ENCODE measurements at regions not wholly inside any gene's neighbourhood (a gene's known extent, or its start where the extent isn't known, plus 50 kb on each side); places are given as distances from the start of the nearest gene placed in this dataset.

DNA sequence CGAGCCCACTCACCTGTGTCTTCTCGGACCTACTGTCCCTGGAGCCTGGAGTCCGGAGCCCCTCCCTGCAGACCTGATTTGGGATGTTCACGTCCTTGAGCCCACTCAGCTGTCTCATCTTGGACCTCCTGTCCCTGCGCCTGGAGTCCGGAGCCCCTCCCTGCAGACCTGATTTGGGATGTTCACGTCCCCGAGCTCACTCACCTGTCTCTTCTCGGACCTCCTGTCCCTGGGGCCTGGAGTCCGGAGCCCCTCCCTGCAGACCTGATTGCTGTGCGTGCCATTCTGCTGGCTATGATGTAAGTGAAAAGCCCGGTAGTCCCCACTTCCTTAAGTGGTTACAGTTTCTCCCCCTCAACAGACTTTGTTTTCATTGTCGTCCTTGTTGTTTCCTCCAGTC, 867.1 kb downstream of the BRD1 start:
- no peak for DNase-seq (ENCODE audit: low read depth)

DNA sequence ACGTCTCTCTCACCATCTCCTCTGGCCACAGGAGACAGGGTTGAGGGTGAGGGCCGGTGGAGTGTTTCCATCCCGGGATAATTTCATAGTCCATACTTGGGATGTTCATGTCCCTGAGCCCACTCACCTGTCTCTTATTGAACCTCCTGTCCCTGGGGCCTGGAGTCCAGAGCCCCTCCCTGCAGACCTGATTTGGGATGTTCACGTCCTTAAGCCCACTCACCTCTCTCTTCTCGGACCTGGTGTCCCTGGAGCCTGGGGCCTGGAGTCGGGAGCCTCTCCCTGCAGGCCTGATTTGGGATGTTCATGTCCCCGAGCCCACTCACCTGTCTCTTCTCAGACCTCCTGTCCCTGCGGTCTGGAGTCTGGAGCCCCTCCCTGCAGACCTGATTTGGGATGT, 868.2 kb downstream of the BRD1 start:
- no peak for DNase-seq (ENCODE audit: low read depth)

- no peak for DNase-seq (ENCODE audit: low read depth)
Observed at GRCh38 chr22:48957987-48958321, 869.7 kb downstream of the BRD1 start.

DNA sequence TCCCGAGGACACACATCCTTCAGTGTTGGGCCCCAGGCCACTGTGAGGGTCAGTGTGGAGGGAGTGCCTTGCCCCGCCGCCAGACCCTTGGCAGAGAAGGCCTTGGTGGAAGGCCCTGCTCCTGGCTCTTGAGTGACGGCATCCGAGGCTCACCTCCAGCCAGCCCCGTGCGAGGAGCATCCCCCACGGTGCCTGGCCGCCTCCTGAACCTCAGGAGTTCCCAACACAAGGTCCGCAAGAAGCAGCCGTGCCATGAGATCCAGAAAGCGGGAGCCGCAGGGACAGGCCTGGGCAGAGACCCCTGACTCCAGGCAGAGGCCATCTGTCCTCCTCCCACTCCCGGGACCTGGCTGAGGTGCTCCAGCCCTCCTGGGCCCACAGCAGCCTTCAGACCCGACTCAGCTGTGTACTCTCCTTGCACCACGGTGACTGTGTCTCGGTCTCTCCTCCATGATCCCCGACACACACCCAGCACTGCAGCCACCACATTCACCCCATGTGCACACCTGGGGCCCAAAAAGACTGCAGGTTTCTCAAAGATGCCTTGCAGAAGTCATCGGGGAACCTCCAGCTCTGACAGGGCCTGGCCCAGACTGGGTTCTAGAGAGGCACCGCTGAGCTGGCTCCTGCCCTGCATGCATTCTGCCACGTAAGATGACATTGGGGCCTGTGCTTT, 870.2 kb downstream of the BRD1 start:
- DNase-seq (ENCODE audit: low read depth) = no peak

DNA sequence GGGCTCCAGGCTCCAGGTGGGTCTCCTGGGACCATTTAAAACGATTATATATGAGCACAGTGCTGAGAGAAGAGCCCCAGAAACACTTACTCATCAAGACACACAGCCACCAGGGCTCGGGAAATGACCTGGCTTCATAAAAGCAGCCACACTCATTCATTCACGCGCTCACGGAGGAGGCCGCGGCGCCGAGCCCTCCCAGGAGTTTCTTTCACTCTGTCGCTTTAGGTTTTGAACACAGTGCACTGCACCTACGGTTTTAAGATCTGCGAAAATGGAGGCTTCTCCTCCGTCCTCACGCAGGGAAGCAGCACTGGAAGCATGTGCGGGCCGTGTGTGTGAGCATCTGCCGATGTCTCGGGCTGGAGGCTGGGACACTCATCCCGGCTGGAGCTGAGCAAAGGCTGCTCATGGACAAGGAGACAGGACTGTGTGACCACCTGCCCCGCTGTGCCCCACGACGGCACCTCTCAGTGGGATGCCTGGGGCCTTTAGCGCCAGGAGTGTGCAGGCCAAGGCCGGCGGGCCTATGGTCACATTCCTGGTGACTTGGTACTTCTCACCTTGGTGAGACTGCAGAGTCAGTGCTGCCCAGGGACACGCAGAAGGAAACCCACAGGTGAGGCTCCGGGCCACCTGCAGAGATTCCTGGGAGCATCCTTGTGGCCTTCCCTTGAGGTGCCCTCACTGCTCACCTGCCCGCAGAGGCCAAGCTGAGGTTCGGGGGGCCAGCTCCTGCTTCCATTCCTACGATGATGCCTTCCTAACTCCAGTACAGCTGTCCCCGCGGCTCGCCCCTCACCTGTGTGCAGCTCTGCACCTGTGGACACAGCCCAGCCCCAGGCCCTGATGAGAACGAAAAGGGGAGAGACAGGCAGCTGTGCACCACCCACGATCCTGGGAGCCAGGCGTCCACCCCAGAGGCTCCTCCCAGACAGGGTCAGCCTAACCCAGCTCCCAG, 872.0 kb downstream of the BRD1 start:
- DNase-seq (ENCODE audit: low read depth) = peak; percentile 48

- DNase-seq (ENCODE audit: low read depth) = peak; percentile 74
Observed at GRCh38 chr22:48954781-48955311, 872.8 kb downstream of the BRD1 start.

- no peak for DNase-seq (ENCODE audit: low read depth)
Observed at GRCh38 chr22:48953830-48954229, 873.8 kb downstream of the BRD1 start.

GRCh38 chr22:48953103-48953720, 874.5 kb downstream of the BRD1 start:
- no peak for DNase-seq (ENCODE audit: low read depth)

GRCh38 chr22:48952256-48953102, 875.2 kb downstream of the BRD1 start:
- no peak for DNase-seq (ENCODE audit: low read depth)

DNA sequence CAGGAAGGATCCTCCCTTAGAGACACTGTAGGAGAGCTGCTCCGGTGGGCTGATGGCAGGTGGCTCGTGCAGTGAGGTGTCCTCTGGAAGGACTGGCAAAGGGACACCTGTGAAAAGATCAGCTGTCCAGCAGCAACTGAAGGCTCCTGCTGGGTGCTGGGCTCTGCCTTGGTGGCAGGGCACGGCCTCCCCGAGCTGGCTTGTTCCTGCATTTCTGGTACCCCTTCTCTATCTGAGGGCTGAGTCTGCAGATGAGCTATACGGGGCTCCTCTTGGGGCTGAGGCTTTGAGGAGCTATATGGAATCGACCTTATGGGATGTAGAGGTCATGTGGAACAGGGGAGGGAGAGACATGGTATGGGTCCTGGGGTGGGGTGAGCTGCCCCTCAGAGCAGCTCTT, 875.8 kb downstream of the BRD1 start:
- DNase-seq (ENCODE audit: low read depth) = no peak

- DNase-seq (ENCODE audit: low read depth) = peak; percentile 31
Observed at GRCh38 chr22:48950151-48950915, 877.3 kb downstream of the BRD1 start.

- no peak for DNase-seq (ENCODE audit: low read depth)
Observed at GRCh38 chr22:48949375-48950149, 878.1 kb downstream of the BRD1 start.

DNA sequence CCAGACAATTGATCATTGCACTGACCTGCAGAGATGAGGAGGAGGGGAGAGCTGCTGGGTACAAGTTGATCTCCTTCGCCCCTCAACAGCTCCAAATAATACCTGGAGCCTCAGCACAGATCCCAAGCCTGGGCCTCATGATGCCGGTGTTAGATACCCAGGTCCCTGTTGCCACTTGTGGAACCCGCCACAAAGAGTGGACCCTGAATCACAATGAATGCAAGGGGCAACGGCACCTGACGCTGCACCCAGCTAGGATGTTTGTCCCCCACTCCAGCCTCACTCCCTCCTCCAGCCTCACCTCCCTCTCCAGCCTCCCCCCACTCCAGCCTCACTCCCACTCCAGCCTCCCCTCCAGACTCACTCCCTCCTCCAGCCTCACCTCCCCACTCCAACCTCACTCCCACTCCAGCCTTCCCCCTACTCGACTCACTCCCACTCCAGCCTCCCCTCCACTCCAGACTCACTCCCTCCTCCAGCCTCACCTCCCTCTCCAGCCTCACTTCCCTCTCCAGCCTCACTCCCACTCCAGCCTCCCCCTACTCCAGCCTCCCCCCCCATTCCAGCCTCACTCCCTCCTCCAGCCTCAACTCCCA, 879.0 kb downstream of the BRD1 start:
- no peak for DNase-seq (ENCODE audit: low read depth)

GRCh38 chr22:48947636-48948035, 880.0 kb downstream of the BRD1 start:
- no peak for DNase-seq (ENCODE audit: low read depth)

DNA sequence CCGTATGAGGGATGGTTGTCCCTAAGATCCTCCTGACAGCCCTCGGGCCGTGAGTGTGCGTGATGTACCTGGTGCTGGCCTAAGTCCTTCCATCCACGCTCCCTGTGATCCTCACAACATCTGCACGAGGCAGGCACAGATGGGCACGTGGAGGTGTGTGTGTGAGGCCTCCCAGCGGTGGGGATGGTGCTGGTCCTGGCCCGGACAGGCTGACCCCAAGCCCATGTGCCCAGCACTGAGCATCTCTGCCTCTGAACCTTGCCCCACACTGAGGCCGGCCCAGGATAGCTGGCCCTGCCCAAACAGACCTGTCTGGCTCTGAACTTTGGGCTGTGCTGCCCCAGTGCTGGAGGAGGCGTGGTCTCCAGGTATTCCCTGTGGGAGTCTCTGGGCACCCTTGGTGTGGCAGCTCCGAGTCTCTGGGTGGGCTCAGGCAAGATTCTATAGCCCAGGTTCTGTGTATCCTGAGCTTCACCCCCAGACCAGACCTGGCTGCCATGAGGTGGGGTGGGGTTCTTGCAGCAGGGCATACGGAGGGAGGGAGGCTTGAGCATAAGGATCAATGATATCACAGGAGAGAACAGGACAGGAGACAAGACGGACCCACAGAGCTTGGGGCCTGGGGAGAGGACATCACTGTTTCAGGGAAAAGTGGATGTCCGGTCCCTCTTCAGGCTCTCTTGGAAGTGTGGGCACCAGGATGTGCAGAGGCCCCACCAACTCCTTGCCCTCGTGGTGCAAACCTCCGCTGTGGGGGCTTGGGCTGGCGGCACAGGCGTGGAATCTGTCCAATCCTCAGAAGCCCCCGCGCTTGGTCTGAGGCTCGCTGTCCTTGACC, 881.8 kb downstream of the BRD1 start:
- no peak for DNase-seq (ENCODE audit: low read depth)

GRCh38 chr22:48944751-48945620, 882.7 kb downstream of the BRD1 start:
- no peak for DNase-seq (ENCODE audit: low read depth)

GRCh38 chr22:48944433-48944750, 883.3 kb downstream of the BRD1 start:
- DNase-seq (ENCODE audit: low read depth) = no peak
